B cell (primary cell): ENCODE measurements at regions not wholly inside any gene's neighbourhood (a gene's known extent, or its start where the extent isn't known, plus 50 kb on each side); places are given as distances from the start of the nearest gene placed in this dataset.

Experiments
- ATAC-seq: fragments of 200-7000 bp; cut with Tn5 transposase; one replicate; pipeline ENCODE4 v1.10.0; 2021; ENCODE audit warnings: low read depth, mild to moderate bottlenecking, moderate number of reproducible peaks, moderate library complexity
- CTCF ChIA-PET: fragments of 350-600 bp; sonication (Branson Sonifier 250); formaldehyde crosslinking; loops from one replicate; lab custom pipeline; 2021; ENCODE audit warnings: antibody characterized with exemption, inconsistent platforms; lab: Charles Lee
- POLR2A ChIA-PET: fragments of 350-600 bp; sonication (Branson Sonifier 250); formaldehyde crosslinking; loops from one replicate; lab custom pipeline; 2021; ENCODE audit warnings: antibody characterized with exemption; lab: Charles Lee
- DNase-seq: peaks from one replicate; pipeline ENCODE4 v3.0.0; 2013
- H2AFZ ChIP-seq: 2 replicates; pipeline ENCODE4 v1.6.1; 2012; ENCODE audit warnings: mild to moderate bottlenecking, low read depth, low read length; ENCODE audit not compliant: insufficient read depth, poor library complexity, severe bottlenecking
- H3K27ac ChIP-seq, 2 donors: 1 replicate in 1 of 2; 2 replicates in 1 of 2; pipeline ENCODE4 v1.5.1; 2012 to 2013; ENCODE audit warnings: low read length in 2 of 2, mild to moderate bottlenecking in 2 of 2, moderate library complexity in 1 of 2
- H3K27me3 ChIP-seq, 4 experiments: fragments of 200-600 bp in 1 of 4; sonication (generic) in 1 of 4; replicated peaks in 1 of 4; 1 replicate in 2 of 4; 2 replicates in 2 of 4; pipeline versions ENCODE4 v1.6.1 to v1.7.0; 2013 to 2016; ENCODE audit warnings: low read length in 3 of 4, mild to moderate bottlenecking in 2 of 4, mixed read lengths in 1 of 4, moderate library complexity in 1 of 4; ENCODE audit not compliant: insufficient read depth in 4 of 4, control insufficient read depth in 3 of 4; ENCODE audit errors: control extremely low read depth in 1 of 4
- H3K36me3 ChIP-seq, 2 experiments: replicated peaks in 1 of 2; 1 replicate in 1 of 2; 2 replicates in 1 of 2; pipeline versions ENCODE4 v1.6.1 to v1.7.1; 2013; ENCODE audit warnings: low read length in 1 of 2; ENCODE audit not compliant: insufficient read depth in 2 of 2, control insufficient read depth in 1 of 2; ENCODE audit errors: control extremely low read depth in 1 of 2, extremely low read depth in 1 of 2
- H3K4me1 ChIP-seq, 2 donors: fragments of 200-600 bp in 1 of 2; sonication (generic) in 1 of 2; 1 replicate in 1 of 2; 2 replicates in 1 of 2; pipeline versions ENCODE4 v1.5.1 to v1.6.1; 2013 to 2017; ENCODE audit warnings: low read length in 2 of 2; ENCODE audit not compliant: control insufficient read depth in 2 of 2, insufficient read depth in 2 of 2
- H3K4me2 ChIP-seq: replicated peaks from 2 replicates; pipeline ENCODE3; 2012; ENCODE audit warnings: mild to moderate bottlenecking, low read depth, low read length; ENCODE audit not compliant: poor library complexity, severe bottlenecking
- H3K4me3 ChIP-seq, 5 experiments: fragments of 200-600 bp in 1 of 5; sonication (generic) in 1 of 5; 1 replicate in 3 of 5; 2 replicates in 2 of 5; pipeline versions ENCODE4 v1.5.1 to v1.7.0; 2011 to 2016; ENCODE audit warnings: low read length in 4 of 5, mild to moderate bottlenecking in 4 of 5, low read depth in 2 of 5, control low read depth in 1 of 5, moderate library complexity in 1 of 5; ENCODE audit not compliant: insufficient read depth in 1 of 5; ENCODE audit errors: control extremely low read depth in 1 of 5, extremely low read depth in 1 of 5
- H3K79me2 ChIP-seq: fragments of 200-600 bp; sonication (generic); one replicate; pipeline ENCODE4 v1.6.0; 2016; ENCODE audit warnings: low read length; ENCODE audit not compliant: control insufficient read depth, insufficient read depth
- H3K9ac ChIP-seq: fragments of 200-600 bp; sonication (generic); 2 replicates; pipeline ENCODE4 v1.6.1; 2017; ENCODE audit warnings: mild to moderate bottlenecking, low read length, moderate library complexity
- H3K9me3 ChIP-seq, 3 donors: one replicate each; pipeline versions ENCODE4 v1.6.1 to v1.7.1; 2013; ENCODE audit warnings: low read length in 2 of 3; ENCODE audit not compliant: control insufficient read depth in 2 of 3, insufficient read depth in 1 of 3; ENCODE audit errors: control extremely low read depth in 1 of 3
- H4K20me1 ChIP-seq: 2 replicates; pipeline ENCODE4 v1.6.0; 2012; ENCODE audit warnings: mild to moderate bottlenecking, low read length; ENCODE audit not compliant: insufficient read depth, control insufficient read depth, poor library complexity, severe bottlenecking
- H3K27ac Mint-ChIP-seq: one replicate; pipeline ENCODE4 v1.8.0; 2021; ENCODE audit warnings: mixed read lengths
- H3K27me3 Mint-ChIP-seq: one replicate; pipeline ENCODE4 v1.8.0; 2021; ENCODE audit warnings: mixed read lengths
- H3K4me1 Mint-ChIP-seq: one replicate; pipeline ENCODE4 v1.8.0; 2021; ENCODE audit warnings: mixed read lengths
- H3K4me3 Mint-ChIP-seq: one replicate; pipeline ENCODE4 v1.8.0; 2021; ENCODE audit warnings: mixed read lengths
- H3K9me3 Mint-ChIP-seq: one replicate; pipeline ENCODE4 v1.8.0; 2022; ENCODE audit warnings: mixed read lengths; ENCODE audit not compliant: insufficient read depth
- EZH2 ChIP-seq: IDR thresholded peaks from 2 replicates; pipeline ENCODE4 v1.6.1; 2012; ENCODE audit warnings: borderline replicate concordance, low read depth, mild to moderate bottlenecking, moderate library complexity, low read length; ENCODE audit not compliant: insufficient read depth, poor library complexity, severe bottlenecking
- WGBS: methylation state at CpG from one replicate; pipeline ENCODE4 v1.1.5; 2013; ENCODE audit warnings: missing lambda C conversion rate; ENCODE audit not compliant: insufficient coverage; 5-methylcytosine and 5-hydroxymethylcytosine counted together
- intact Hi-C: fragments of 100-400 bp; cut with micrococcal nuclease; formaldehyde crosslinking; loops from one replicate; pipeline ENCODE4 v1.10.0; 2022
- TF ChIP-seq, protein P1 (sequence below): fragments of 200-600 bp; IDR thresholded peaks from one replicate; pipeline ENCODE4 v1.8.0; 2022; ENCODE audit warnings: antibody characterized with exemption, mild to moderate bottlenecking

DNA sequence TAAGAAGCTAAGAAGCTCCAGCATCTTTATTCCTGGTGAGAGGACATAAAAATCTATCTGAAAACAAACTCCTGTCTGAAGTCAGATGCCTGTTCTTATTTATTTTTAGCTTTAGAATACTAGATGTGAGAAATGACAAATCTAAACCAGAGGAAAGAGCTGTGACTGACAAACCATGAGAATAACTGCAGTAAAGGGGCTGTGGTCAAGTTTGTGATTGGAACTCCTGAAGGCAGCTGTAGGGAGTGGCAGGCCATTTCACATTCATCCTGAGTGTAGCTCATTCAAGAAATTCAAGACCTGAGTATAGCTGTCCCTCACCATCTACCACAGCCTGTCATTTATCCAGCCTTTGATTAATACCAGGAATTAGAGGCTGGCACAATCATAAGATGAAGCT, 718.8 kb downstream of the BRINP1 start:
- H3K27ac ChIP-seq, result no peak overlapping the region
- no peak overlapping the region for H3K4me2 ChIP-seq
- Mint-ChIP-seq H3K27me3 (no peaks in the 10 kb centered on the region), H3K4me1 (no peaks in the 10 kb centered on the region), H3K4me3 (no peak overlapping the region), H3K9me3 (peaks cover 4% of the 10 kb centered on the region), H3K27ac (no peak overlapping the region)
- intact Hi-C loops, result no loop called here
- no peak overlapping the region for H3K9ac ChIP-seq
- ATAC-seq, result no peak
- no peak for DNase-seq
- ChIA-PET POLR2A (no interaction called here), CTCF (no interaction called here)
- H3K27me3 ChIP-seq, result no peaks in the 10 kb centered on the region
- peaks cover 0 to 6% (median 4%) of the 10 kb centered on the region in 3 donors for H3K9me3 ChIP-seq
- no peak for TF ChIP-seq EZH2
- TF ChIP-seq, protein P1, sequence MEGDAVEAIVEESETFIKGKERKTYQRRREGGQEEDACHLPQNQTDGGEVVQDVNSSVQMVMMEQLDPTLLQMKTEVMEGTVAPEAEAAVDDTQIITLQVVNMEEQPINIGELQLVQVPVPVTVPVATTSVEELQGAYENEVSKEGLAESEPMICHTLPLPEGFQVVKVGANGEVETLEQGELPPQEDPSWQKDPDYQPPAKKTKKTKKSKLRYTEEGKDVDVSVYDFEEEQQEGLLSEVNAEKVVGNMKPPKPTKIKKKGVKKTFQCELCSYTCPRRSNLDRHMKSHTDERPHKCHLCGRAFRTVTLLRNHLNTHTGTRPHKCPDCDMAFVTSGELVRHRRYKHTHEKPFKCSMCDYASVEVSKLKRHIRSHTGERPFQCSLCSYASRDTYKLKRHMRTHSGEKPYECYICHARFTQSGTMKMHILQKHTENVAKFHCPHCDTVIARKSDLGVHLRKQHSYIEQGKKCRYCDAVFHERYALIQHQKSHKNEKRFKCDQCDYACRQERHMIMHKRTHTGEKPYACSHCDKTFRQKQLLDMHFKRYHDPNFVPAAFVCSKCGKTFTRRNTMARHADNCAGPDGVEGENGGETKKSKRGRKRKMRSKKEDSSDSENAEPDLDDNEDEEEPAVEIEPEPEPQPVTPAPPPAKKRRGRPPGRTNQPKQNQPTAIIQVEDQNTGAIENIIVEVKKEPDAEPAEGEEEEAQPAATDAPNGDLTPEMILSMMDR, result no peak
- H2AFZ ChIP-seq, result no peak overlapping the region
- no peaks in the 10 kb centered on the region for H3K79me2 ChIP-seq
- H3K36me3 ChIP-seq, result no peaks in the 10 kb centered on the region
- H3K4me3 ChIP-seq, result no peak overlapping the region
- H4K20me1 ChIP-seq, result no peaks in the 10 kb centered on the region
- H3K4me1 ChIP-seq, result no peaks in the 10 kb centered on the region

DNA sequence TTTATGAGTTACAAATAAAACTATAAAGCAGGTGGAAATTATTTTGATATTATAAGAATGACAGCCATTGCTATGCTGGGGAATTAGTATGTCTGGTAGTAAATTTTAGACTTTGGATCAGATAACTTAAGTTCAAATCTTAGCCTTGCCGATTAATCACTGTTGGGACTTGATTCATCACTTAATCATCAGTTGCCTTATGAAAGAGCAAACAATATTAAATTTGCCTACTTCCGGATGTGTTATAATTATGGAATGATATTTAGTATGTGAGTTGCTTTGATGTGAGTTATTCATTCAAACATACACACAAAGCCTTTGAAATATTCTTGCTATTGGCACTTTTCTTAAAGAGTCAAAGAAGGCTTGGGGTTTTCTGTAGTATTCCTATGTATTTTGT, 717.7 kb downstream of the BRINP1 start:
- no peaks in the 10 kb centered on the region for H3K79me2 ChIP-seq
- no peak overlapping the region for H3K4me3 Mint-ChIP-seq
- peaks cover 2% of the 10 kb centered on the region for H3K9me3 Mint-ChIP-seq
- no peak overlapping the region for H3K27ac Mint-ChIP-seq
- no peak overlapping the region for H3K4me2 ChIP-seq
- POLR2A ChIA-PET, result no interaction called here
- no peaks in the 10 kb centered on the region for H3K27me3 Mint-ChIP-seq
- intact Hi-C loops, result no loop called here
- H3K4me3 ChIP-seq, result no peak overlapping the region
- no peaks in the 10 kb centered on the region for H3K4me1 ChIP-seq
- no peaks in the 10 kb centered on the region for H3K27me3 ChIP-seq
- H3K27ac ChIP-seq, result no peak overlapping the region
- peaks cover 0 to 6% (median 0%) of the 10 kb centered on the region in 3 donors for H3K9me3 ChIP-seq
- no CpG with 5 or more reads among the region's 2 CpGs for WGBS
- DNase-seq (no peak), ATAC-seq (no peak)
- H4K20me1 ChIP-seq, result no peaks in the 10 kb centered on the region
- no peaks in the 10 kb centered on the region for H3K36me3 ChIP-seq
- no peak overlapping the region for H2AFZ ChIP-seq
- TF ChIP-seq, protein P1, result no peak
- no peak for TF ChIP-seq EZH2
- H3K9ac ChIP-seq, result no peak overlapping the region
- H3K4me1 Mint-ChIP-seq, result no peaks in the 10 kb centered on the region
- CTCF ChIA-PET, result no interaction called here
